HG03039 (cell line): ENCODE measurements at regions not wholly inside any gene's neighbourhood (a gene's known extent, or its start where the extent isn't known, plus 50 kb on each side); places are given as distances from the start of the nearest gene placed in this dataset.

Source experiments
- ATAC-seq: cut with Tn5 transposase; IDR thresholded peaks from one replicate; pipeline ENCODE4 v1.9.1; 2021; ENCODE audit warnings: mild to moderate bottlenecking, moderate library complexity; ENCODE audit not compliant: unreplicated experiment

DNA sequence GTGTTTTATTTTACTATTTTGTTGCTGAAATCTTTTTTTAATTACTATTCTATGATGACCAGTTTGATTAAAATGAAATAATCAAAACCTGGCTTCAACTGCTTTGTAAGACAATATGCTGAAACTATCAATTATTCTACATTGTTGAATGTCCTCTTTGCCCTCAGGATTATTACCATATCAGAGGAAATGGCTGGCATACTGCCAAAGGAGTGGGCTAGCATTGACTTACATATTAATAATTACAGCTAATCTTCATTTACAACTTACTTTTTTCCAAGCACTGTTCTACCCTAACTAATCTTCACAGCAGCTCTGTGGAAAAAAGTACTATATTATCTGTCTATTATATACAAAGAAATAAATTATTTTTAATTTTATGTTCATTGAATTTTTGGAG lies 560.5 kb downstream of the BCKDHB start:
- no peak for ATAC-seq

DNA sequence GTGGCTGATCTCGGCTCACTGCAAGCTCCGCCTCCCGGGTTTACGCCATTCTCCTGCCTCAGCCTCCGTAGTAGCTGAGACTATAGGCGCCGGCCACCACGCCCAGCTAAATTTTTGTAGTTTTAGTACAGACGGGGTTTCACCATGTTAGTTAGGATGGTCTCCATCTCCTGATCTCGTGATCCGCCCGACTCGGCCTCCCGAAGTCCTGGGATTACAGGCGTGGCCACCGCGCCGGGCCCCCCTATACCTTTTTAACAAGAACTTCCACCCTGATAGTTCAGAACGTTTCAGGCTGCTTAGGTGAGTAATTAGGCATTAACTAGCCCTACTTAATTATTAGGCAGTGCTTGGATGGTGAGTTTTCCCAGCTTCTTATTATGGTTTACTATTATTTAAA lies 552.5 kb downstream of the BCKDHB start:
- no peak for ATAC-seq

DNA sequence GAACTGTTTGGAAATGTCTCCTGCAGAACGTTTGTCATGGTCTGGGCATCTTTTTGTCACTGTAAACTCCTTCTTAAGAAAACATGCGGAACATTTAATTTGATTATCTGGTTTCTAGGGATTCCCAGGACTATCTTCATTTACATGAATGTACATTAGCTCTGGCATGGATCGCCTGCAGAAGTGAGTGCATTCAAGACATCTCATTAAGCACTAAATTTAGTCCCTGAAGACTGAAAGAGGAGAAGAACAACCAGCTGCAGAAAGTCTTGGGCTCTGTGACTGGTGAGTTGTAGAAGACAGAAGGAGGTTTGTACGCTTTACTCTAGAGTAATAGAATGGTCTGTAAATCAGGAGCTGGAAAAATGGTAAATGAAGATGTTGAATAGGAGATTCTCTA lies 540.7 kb downstream of the BCKDHB start:
- no peak for ATAC-seq

DNA sequence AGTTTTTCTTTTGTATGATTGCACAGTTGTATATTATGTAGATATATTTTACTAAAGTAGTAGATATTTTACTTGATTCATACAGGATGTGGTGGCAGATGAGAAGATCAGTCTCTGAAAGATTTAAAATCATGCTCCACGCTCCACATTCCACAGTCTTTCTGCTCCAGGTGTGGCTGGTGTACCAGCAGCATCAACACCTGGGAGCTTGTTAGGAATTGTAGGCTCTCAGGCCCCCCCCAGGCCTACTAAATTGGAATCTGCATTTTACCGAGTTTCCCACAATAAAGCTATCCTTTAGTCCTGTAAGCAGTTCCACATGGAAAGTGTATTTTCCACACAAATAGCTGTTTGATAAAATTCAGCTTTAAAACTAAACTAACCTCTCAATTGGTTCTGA lies 537.4 kb downstream of the BCKDHB start:
- no peak for ATAC-seq

DNA sequence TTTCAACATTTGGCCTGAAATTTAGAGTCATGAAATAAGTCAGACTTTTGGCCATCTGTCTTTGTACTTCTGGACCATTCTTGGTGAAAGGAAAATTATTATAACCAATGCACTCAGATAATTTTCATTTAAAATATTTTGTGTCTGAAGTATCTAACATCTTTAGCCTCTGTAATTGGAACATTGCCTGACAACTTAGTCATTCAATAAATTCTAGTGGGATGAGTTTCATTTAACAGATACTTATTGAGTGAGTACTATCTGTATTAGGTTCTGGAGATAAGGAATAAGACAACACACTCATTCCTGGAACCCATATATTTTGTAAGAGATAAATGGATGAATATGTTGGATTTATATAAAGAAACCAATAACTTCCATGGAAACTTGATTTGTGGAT lies 536.0 kb downstream of the BCKDHB start:
- ATAC-seq = no peak

DNA sequence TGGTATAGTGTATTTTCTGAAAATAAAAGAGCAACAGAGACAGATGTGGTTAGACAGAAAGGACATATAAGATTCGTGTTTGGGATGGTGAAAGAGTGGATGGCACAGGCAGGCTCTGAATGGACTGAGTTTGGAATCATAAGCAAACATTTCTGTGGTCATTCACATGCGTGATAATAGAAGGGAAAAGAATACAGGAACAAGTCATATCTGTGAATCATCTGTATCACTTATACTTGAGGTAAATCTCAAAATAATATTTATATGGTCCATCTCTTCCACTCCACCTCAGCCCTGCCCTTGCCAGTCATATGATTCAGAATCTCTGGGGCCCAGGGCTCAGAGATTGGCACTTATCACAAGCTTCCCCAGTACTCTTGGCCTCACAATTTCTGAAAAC lies 535.1 kb downstream of the BCKDHB start:
- ATAC-seq = no peak

DNA sequence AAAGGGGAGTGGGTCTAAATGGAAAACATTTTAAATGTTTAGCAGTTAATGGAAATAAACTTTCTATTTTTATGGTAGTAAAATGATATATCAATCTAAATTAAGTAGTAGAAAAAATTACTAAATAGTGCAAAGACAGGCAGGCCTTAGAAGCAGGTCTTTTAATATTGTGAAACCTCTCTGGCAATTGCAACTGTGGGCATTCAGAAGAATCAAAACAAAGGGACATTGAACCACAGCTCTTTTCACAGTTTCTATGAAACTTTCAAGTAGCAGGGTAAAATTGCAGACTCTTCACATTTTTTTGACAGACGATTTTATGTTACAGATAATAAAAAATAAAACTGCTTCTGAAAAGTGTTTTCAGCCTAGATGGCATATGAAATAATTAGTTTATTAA lies 533.7 kb downstream of the BCKDHB start:
- ATAC-seq = no peak

DNA sequence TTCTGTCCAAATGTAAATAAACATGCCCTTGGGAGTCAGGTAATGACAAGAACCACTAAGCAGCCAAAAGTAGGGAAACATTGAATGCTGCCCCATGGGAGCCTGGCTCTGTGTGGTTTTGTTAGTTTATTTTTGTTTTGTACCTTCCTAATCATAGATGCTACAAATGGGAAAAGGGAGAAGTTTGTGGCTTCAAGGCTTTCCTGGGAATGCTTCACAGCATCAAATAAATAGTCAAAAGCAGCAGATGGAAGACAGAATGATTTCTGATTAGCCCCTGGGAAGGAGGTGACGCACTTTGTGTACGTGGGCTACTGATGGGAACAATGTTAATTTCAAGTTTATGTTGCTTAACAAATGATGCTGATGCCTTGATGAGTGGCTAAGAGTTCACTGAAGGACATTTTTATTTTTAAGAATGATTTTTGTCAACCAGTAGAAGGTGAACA lies 532.7 kb downstream of the BCKDHB start:
- no peak for ATAC-seq

DNA sequence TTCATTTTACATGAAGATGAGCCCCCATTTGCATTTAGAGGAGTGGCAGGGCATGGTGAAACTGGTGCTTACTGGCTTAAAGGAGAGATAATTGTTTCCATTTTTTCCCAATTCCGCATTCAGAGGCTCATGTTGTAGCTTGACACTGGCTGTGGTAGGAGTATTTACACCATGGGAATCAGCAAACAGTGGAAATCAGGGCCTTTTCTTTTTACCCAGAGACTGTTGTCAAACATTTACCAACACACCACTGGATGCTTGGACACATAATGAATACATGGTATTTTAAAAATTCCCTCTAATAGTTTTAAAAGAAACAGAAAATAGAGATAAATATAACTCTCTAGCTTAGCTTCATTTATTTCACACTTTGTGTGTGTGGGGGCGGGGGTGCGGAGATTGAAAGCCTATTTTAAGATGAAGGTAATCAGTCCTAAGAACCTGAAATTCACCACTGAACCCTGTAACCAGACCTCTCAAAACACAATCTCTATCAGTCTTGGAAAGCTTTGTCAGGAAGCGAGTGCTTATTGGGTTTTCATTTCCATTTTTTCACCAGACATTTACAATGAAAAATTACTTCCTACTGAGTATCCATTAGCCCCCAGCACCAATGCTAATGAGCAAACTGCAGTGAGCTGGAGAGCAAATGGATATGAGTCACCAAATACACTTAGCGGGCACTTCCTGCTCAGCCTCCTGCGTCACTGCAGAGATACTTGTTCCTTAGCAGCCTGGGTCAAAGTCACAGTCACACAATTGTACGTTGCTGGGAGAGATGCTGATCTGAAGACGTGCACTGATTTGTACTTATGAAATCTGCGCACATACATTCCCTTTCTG lies 532.0 kb downstream of the BCKDHB start:
- ATAC-seq = no peak

DNA sequence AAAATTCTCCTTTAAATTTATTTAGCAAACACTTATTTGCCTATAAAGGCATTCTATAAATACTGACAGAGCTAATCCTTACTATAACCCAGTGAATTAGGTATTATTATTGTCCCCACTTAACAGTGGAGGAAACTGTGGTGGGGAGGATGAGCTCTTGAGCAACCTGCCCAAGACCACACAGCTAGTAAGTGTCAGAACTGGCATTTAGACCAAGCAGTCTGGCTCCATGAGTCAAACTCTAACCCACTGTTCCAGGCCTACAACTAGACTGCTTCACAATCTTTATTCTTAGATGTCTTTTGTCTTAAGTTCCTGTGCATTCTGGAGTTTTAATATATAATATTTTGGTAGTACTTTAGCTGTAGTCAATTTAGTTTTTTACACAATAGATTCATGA lies 530.8 kb downstream of the BCKDHB start:
- no peak for ATAC-seq

DNA sequence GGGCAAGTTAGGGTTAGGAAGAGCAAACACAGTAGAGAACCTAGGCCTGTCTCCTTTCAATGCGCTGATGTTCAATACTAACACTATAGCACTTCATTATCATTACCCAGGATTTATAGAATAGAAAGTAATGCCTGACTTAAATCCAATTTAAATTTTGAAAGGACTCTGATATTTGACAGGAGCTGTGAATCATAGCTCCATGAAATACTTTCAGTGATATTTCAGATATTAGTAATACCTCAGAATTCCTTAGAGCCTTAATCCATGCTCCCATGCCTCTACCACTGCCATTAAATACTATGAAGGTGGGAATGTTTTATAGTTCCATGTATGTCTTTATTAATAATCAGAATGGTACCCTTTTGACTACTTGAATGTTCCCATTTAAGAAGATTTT lies 530.2 kb downstream of the BCKDHB start:
- ATAC-seq = no peak

DNA sequence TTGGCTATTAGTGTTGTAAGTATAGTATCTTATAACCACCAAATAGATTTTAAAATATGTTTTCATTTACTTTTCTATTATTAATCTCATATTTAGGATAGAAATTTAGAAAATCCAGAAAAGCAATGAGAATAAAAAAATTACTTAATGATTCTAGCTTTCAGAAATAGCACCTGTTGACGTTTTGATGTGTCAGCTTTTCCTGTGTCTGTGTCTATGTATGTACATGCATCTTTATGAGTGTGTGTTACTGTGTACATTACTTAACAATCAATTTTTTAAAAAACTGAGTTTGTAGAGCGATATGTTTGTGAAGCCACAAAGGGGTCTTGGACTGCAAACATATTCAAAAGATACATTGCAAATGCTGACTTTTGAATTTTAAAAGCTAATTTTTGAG lies 526.9 kb downstream of the BCKDHB start:
- ATAC-seq = no peak

DNA sequence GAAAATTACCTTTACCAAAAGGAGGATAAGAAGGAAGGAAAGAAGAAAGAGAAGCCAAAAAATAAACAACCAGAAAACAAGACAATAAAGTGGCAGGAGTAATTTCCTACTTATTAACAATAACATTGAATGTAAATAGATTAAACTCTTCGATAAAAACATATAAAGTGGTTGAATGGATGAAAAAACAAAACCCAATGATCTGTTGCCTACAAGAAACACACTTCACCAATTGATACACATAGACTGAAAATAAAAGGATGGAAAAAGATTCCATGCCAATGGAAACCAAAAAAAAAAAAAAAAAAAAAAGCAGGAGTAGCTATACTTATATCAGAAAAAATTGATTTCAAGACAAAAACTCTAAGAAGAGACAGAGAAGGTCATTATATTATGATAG lies 518.9 kb downstream of the BCKDHB start:
- ATAC-seq = no peak

DNA sequence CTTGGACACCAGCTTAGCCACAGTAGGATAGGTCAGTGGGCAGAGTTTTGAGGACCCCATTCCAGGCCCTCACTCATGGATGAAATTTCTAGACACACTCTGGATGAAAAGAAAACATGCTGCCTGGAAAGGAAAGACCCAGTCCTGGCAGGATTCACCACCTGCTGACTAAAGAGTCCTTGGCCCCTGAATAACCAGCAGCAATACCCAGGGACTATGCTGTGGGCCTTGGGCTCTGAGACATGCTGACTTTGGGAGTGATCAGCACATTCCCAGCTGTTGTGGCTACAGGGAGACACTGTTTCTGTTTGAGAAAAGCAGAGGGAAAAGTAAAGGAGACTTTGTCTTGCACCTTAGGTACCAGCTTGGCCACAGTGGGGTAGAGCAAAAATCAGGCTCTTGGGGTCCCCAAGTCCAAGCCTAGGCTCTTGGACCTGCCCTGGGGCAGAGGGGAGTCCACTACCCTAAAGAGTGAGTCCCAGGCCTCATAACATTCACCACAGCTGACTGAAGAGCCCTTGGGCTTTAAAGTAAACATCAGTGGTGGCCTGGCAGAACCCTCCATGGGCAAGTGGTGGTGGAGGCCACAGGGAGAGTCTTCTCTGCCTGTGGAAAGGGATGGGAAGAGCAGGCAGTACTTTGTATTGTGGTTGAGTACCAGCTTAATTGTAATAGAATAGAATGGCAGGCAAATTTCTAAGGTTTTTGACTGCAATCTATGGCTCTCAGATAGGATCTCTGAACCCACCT lies 516.8 kb downstream of the BCKDHB start:
- ATAC-seq = no peak

DNA sequence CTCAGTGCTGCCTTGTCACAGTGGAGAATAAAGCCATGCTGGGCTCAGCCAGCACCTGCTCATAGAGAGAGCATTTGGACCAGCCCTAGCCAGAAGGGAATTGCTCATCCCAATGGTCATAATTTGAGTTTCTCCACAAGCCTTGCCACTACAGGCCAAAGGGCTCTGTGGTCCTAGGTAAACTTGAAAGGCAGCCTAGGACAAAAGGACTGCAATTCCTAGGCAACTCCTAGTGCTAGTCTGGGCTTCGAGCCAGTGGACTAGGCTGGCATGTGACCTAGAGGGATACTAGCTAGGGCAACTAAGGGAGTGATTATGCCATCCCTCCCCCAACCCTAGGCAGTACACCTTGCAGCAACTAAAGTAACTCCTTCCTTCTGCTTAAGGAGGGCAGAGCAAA lies 516.2 kb downstream of the BCKDHB start:
- no peak for ATAC-seq

DNA sequence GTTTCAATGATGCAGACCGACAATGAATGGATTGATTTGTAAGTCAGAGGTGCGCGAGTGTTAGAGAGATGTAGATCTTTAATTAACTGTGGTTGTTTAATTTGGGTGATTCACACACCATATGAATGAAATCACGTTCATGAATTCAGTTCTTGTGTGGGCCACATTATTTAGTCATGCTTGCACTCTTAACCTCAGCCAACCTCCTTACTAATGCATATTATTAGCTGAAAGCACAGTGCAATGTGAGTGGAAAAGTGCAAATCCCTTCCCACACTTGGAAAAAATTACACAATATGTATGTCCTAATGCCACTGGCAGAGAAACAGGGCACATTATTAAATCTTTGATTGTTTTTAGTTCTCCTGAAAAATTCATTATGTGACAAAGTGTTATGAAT lies 512.5 kb downstream of the BCKDHB start:
- ATAC-seq = no peak

DNA sequence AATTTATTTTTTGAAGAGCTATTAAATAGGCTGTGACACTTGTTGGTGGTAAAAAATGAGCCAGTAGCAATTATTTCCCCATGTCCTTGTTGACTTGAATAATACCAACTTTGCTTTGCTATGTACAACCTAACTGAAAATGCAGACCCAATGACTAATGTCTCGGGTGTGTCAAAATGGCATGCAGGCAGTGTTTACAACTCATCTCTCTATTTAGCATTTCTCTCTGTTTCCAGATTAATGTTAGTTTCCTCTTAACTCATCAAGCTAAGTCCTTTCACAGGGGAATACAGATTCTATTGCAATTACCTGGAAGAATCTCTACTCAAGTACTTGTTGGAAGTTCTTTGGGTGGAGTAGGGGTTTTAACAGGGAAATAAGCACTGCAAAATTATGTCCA lies 504.4 kb downstream of the BCKDHB start:
- ATAC-seq = no peak

DNA sequence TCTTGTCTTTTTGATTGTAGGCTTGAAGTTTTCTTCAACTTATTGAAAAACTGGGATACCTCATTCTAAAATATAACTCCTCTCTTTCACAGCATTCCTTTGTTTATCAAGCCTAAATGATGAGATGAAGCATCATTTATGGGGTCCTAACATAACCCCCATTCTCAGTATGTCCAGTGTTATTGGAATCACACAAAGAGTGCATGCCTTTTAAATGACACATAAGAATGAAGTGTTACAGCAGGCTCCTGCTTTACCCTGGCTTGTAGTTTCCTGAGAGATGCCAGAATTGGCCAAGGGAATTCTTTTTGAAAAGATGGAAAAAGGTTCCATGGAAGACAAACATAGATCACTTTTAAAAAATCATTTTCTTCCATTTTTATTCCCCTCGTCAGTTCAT lies 502.4 kb downstream of the BCKDHB start:
- no peak for ATAC-seq

DNA sequence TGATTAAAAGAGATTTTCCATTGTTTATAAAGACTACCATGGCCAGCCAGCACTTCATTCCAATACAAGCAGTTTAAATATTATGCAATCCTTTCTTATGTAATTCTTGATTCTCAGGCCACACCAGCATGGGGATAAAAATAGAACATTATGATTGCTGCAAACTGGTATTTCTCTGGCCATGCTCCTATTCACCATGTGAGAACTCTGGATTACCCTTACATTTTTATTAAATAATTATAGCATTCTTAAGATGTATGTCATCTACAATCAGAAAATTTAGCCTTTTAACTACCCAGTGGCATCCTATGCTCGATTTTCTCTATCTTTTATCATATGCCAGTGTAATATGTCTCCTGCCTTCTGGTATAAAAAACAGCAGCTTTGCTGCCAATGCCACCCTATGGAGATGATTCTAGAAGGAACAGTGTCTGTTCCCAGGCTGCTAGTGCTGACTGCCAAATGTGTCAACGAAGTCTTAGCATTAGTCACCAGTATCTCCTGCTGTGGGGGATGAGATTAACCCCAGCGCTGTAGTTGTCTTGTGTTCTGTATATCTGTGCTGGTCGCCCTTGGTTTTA lies 501.4 kb downstream of the BCKDHB start:
- ATAC-seq = no peak

DNA sequence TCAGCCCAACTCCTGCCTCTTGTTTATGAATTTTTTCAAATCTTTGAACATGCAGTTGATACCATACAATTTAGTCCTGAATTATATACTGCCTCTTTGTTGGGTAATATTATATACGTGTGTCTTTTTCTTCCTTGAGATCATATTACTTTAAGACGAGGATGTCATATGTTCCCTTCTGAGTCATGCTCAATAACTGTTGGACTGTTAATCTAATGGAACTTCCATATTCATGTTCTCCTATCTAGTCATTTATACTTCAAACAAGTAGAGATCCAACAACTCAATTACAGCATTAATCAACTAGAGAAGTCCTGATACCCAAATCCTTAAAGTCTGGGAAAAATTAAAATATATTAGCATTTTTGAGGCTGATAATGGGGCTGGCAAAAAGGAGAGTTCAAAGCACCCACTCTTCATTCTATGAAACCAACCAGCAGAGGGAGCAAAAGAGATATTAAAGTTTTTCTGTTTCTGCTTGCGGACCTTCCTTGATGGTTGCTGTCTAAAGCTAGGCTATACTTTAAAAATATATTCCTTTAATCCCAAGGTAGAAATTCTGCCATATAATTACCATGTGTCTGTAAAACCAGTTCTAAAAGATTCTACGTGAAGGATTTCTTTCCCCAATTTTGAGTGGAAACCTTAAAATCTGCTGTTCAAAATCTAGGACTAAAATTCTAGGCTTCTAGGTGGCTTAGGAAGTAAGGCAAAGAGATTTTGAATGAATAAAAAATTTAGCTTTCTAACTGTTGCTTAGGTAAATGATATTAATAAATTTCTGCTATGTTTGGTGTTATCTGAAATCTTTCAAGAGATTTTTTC lies 498.9 kb downstream of the BCKDHB start:
- ATAC-seq = no peak

DNA sequence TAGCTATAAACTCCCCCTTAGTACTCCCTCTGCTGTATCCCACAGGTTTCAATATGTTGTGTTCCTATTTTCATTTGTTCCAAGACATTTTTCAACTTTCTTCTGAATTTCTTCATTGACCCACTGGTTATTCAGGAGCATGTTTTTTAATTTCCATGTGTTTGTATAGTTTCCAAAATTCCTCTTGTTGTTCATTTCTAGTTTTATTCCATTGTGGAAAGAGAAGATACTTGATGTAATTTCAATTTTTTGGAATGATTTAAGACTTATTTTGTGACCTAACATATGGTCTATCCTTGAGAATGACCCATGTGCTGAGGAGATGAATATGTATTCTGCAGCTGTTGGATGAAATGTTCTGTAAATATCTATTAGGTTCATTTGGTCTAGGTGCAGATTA lies 497.2 kb downstream of the BCKDHB start:
- no peak for ATAC-seq
